ENCODE measurements at regions not wholly inside any gene's neighbourhood (a gene's known extent, or its start where the extent isn't known, plus 50 kb on each side); places are given as distances from the start of the nearest gene placed in this dataset. TPM values are rescaled to one million over a fixed set of nuclear protein-coding genes. Genes with fewer than 3 reads are reported as not detected.

Small RNA genes lying in the stretch of these regions (small RNA-seq; reads per million reads assigned to genes)
- gene COX6B1P7 (ENCODE audit: low replicate concordance) = not detected
